Brain pericyte (primary cell): ENCODE measurements at regions not wholly inside any gene's neighbourhood (a gene's known extent, or its start where the extent isn't known, plus 50 kb on each side); places are given as distances from the start of the nearest gene placed in this dataset.
"Not testable (repeated sequence)": the region's sequence is repeated elsewhere in the genome, so short reads cannot be mapped to it uniquely, and the experiment has no call there.

Source experiments
- DNase-seq: peaks from one replicate; pipeline ENCODE4 v3.0.0-alpha.2; 2012; ENCODE audit warnings: low read depth, low spot score

DNA sequence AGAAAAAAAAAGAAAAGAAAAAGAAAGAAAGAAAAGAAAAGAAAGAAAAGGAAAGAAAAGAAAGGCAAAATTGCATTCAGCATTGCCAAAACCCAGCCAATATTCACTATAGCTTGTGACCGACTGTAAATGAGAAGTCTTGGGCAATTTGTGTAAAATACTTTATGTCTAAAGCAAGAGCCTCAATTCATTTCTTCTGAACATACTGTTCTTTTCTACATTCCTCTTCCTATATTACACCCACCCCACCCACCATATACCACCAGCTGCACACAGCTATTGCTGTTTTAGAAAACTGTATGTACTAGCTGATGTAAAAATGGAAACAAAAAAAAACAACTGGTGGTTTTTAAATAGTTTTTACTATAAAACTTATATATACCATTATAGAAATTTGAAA lies 156.9 kb upstream of the TTC29 start:
- no peak for DNase-seq

DNA sequence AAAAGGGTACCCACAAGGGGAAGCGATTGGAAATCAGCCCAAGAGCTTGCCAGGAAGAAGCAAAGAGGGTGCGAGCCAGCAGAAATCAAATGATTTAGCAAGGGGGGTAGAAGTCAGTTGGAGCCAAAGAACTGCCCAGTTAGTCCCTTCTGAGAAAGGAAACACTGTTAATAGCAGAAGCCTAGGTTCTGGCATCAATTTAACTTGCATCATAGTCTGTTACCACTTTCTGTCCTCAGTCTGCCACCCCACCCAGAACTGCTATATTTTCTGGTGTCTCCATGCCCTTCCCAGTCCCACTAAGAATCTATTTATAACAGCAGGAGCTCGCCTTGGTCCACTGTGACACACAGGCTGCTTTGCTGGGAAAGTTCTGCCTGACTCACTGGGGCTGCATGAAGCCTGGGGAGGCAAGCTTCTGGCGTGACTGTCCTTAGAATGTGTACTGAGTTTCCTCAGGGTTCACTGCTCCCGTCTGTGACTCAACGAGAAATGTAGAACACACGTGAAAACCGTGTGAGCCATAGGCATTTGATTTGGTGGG lies 157.8 kb upstream of the TTC29 start:
- peak; percentile 80 for DNase-seq

DNA sequence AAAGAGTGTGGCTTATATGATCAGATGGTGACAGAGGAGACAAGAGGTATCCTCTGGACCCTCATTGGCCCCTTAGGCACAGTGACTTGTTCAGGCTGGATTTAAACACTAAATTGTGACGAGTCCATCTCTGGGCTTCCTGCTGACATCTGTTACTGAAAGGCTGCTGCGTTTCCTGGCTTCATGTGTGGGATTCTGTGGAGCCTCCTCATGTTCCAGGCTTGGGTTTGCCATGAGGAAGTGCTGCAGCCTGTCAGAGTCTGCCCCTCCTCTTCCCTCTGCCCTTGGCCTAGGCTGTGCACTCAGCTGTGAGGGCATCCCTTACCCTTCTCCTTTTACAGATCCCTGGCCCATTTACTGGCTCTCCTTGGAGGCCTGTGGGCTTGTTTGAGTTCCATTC lies 159.1 kb upstream of the TTC29 start:
- DNase-seq, result no peak

DNA sequence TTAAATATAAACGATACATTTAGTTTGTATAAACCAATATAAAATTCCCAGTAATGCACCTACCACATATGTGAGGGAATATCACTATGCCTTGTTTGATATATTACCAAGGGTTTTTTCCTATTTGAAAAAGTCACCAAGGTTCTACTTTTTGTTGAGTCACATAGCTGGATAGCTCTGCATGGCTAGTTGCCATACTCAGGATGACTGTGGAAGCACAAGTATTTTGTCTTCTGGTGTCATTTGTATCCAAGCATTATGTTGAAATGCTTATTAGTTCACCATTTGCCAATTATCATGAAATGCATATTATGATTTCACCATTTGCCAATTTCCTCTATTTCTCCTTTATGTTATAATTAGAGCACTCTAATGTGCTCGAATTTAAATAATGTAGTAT lies 162.7 kb upstream of the TTC29 start:
- DNase-seq, result no peak

DNA sequence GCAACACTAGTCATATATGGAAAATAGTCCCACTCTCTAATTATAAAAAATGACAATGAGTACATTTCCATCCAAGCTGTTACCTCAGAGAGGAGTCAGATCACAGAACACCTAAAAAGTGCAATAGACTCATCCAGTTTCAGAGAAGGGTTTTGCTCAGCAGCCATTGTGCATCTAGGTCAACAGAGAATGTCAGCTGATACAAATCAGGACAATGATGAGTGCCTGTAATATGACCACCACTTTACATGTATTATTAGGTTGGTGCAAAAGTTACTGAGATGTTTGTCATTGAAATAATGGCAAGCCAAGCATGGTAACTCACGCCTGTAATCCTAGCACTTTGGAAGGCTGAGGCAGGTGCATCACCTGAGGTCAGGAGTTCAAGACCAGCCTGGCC lies 164.1 kb upstream of the TTC29 start:
- DNase-seq, result no peak

DNA sequence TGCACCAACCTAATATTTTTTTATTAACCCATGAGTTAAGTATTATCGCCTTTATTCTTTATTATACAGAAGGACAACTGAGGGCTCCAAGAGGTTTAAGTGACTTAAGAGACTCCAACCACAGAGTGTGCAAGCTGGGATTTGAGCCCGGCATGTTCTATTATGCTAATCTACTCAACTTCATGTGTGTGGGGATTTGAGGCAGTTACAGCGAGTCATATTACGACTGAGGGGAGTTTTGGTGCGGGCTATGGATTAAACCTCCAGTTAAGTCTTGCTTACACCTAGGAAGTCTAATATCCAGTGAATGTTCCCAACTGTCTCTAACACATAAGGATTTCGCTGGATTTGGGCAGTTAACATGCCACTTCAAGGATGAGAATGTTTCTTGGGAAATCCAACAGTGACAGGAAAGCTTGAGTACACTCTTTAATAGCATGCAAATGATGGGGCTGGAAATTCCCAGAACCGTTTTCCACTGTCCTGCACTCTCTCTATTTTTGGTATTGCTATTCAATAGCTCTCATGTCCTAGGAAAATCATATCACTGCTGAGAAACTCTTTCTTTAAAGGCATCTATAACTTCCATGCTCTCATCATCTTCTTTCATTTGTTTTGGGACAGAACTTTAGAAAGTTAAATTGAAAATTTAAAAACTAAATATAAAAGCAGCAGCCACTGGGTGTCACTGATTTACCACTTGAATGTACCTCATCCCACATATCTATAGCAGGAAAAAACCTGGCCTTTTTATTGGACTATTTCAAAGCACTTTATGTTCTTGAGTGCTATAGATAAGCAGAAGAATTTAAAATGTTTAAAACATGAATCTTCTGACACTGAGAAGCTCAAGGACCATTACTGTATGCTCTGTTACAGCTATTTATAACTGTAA lies 165.1 kb upstream of the TTC29 start:
- DNase-seq, result no peak

DNA sequence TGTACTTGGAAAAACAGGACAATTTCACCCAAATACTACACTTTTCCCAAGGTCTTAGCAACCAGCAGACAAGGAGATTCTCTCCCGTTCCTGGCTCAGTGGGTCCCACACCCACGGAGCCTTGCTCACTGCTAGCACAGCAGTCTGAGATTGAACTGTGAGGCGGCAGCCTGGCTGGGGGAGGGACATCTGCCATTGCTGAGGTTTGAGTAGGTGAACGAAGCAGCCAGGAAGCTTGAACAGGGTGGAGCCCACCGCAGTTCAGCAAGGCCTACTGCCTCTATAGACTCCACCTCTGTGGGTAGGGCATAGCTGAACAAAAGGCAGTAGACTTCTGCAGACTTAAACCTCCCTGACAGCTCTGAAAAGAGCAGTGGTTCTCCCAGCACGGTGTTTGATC lies 166.5 kb upstream of the TTC29 start:
- not testable (repeated sequence) for DNase-seq

DNA sequence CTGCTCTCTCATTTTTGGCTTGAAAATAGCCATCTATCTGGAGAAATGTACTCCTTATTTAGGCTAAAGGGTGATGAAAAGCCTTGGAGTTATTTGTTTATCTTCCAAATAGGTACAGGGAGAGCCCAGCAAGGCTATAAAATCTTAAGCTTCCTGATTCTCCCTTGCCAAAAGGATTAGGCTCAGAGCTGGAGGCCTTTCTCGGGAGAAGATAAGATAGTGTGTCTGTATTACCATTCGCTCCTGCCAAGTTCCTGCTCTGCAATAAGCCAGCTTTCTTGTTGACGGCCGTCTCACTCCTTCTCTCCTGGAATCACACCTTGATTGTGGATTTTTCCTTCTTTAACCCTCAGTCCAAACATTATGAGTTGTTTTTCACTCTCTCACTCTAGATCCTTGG lies 171.8 kb upstream of the TTC29 start:
- no peak for DNase-seq

DNA sequence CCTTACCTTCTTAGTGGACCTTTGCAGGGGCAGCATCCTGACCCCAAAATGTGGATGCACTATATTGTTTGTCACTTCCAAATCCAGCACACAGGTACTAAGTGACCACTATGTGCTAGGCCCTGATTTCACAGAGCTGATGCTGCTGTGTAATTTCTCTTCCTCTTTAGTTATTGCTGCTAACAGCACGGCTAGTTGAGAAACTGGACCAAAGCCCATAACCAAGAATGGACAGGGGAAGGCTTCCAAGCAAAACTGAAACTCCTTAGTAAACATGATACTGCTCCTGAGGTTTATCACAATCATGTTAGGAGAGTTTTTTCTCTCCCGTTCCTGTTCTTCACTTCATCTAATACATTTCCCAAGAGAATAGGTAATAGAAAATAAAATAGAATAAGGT lies 172.9 kb upstream of the TTC29 start:
- no peak for DNase-seq

DNA sequence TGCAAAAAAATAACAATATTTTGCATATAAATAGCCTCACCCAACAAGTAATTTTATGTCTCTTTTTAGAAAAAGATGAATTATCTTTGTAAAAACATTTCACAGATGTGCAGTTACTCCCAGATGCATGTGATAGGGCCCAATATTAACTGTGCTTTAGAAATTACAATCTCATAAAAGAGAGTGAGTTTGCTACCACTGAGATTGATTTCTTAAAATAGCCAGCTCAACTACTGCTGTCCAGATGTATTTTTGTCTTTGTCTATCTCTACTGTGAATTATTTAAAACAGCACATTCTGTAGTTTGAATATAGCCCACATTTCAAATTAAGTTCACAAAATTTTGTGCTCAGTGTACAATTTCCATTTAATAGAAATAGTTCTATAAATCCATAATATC lies 177.0 kb upstream of the TTC29 start:
- no peak for DNase-seq

DNA sequence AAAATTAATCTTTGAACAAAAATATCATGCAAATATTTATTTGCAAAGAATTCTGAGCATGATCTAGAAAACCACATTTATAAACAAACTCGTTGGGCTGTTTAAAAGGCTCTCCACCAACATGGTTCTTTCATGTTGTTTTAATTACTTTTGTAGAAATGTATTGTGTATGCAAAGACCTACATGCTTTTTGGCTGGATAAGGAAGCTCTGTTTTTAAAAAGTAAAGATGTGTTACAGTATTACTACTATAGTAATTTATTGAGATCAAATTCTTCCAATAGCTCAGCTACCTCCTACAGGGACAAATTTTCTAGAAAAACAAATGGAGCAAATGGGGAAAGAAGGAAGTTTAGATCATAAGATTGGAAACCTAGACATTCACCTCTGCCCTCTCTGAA lies 177.5 kb upstream of the TTC29 start:
- no peak for DNase-seq

DNA sequence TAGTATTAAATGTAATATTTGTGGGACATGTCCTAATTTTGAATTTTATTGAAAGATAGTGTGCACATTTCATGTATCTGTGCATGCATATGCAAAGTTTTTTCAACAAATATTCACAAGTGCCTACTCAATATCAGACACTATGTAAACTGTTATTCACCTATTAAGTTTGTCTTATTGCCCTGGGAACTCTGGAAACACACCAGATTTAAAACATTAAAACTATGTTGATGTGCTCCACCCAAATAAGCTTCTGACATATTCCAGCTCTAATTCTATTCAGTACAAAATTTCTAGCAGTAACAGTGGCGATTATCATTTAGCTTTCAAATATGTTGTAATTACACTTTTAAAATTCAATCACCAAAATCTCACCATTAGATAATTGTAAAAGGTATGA lies 183.1 kb upstream of the TTC29 start:
- no peak for DNase-seq

DNA sequence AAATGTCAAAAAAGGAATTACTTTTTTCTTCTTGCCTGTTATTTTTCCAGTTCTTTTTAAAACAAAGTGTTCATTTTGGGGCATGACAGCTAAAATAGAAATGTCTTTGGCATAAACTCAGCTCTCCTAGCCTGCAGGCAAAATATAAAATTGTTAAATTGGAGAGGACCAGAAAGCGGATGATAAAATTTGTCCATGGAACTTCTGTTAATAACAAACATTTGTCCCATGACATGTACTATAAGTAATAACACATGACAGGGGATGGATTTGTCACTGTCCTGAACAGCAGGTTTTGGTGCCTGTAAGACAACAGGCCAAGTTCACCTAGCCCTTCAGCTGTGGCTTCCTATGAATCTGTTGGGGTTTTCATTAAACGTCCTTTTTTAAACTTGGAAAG lies 184.0 kb upstream of the TTC29 start:
- DNase-seq, result no peak

DNA sequence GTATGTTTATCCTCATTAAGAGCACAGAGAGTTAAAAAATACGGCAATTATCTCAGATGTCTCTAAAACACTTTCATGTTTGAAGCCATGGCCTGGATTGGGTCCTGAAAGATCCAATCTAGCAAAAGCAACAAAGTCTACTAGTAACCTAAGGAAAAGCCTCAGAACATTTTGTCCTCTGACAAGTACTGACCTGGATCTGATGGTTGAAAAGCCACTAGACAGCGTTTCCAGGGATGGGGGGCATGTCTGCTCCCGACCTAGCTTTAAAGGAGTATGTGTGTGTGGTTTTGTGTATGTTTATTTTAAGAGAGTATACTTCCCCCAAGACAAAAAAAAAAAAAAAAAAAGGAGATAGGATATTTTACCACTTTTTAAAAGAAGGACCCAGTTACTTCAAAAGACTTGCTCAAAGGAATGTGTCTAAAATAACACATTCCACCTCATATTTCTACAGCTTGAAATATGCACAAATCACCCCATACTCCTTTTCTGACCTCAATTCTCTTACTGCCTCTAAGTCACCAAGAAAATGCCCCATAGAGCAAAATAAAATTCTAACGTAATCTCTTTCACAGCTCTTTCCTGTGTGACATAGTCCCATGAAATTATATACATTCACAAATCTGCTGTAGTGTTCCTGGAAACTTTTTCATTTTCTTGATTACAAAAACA lies 189.0 kb upstream of the TTC29 start:
- no peak for DNase-seq

DNA sequence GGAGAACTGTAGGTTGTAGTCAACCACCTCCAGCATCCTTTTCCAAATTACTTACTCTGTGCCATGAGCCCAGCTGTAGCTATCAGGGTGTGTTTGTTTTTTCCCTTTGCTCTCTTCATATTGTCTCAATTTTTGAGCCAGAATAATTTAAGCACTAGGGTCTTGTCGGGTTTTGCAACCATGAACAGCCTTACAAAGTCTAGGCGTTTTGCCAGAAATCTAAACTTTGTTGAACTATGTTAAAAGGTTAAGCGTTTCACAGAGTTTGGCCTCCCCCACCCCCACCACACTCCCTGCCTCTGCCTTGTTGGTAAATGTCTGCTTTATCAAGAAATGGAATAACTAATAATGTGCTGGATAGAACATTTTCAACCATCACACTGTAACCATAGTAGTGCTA lies 190.6 kb upstream of the TTC29 start:
- DNase-seq, result peak; percentile 85

DNA sequence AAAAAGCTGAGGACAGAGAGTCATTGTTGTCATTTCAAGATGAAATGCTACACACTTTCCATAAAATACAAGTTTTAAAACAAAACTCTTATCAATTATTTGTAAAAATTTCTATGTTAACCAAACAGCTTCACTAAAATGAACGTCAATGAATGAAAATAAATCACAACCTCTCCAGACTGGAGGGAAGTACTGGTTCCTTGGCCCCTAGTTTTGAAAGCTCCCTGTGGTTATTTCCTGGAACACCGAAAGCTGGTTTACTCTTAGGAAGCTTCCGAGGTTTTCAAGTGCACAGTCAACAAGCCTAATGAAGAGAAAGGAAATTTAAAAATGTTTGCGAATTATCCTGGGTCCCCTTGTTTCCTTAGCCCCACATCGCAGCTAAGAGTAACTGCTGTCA lies 191.1 kb upstream of the TTC29 start:
- DNase-seq, result no peak

DNA sequence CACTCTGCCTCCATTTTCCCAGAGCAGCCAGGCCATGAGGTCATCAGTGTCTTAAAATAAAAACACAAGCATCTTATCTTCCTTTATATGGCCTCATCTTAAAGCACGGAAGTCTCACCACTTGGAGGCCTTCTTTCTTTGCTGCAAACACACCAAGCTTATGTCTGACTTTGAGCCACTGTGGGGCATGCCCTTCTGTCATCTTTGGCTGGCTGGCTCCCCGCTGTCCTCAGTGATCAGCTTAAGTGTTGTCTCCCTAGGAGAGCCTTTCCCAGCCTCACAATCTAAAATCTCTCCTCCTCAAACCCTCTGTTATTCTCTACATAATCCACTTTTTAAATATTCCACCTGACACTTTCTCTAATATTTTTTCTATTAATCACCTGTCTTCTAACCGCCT lies 191.6 kb upstream of the TTC29 start:
- DNase-seq, result no peak

DNA sequence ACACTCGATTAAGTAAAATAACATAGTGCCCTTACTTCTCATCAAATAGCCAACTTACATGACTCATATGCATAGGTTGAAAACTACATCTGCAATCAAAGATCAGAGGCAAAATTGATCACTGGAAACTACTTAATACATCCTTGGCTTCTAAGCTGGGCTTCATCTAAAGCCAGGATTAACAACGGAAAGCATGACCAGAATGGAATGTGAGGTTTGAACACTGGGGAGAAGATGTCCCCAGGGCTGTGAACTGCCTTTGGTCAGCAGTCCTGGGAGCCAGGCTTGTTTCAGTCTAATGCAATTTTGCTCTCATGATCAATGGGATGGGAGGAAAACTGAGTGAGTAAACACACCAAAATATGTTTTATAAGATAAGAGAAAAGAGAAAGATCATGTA lies 192.5 kb upstream of the TTC29 start:
- no peak for DNase-seq

DNA sequence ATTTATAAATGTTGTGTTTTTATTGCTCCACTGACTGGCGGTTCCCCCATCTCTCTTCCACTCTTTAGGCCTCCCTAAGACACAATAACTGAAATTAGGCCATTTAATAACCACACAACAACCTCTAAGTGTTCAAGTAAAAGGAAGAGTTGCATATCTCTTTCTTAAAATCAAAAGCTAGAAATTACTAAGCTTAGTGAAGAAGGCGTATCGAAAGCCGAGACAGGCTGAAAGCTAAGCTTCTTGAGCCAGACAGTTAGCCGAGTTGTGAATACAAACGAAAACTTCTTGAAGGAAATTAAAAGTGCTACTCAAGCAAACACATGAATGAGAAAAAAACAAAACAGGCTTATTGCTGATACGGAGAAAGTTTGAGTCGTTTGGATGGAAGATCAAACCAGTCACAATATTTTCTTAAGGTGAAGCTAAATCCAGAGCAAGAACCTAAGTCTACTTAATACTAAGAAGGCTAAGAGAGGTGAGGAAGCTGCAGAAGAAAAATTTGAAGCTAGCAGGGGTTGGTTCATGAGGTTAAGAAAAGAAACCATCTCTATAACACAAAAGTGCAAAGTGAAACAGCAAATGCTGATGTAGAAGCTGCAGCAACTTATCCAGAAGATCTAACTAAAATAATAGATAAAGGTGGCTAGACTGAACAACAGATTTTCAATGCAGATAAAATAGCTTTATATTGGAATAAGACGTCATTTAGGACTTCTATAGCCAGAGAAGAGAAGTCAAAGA lies 194.0 kb upstream of the TTC29 start:
- DNase-seq, result no peak

DNA sequence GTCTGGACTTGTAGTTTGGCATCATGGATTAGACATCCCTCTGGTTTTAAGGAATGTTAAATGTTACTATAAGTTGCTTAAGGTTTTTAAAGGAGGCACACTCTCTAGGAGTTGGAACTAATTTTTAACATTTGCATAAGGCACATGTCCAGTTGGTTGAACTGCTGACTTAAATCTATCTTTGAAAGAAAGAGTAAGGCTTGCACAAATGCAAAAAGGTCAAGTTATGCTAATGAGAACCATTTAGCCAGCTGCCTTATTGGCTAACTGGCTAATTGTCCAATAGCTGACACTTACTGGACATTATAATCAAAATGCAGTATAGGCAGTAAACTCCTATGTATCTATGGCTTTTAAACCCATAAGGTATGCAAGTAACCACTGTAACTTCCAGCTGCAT lies 206.1 kb upstream of the TTC29 start:
- no peak for DNase-seq

DNA sequence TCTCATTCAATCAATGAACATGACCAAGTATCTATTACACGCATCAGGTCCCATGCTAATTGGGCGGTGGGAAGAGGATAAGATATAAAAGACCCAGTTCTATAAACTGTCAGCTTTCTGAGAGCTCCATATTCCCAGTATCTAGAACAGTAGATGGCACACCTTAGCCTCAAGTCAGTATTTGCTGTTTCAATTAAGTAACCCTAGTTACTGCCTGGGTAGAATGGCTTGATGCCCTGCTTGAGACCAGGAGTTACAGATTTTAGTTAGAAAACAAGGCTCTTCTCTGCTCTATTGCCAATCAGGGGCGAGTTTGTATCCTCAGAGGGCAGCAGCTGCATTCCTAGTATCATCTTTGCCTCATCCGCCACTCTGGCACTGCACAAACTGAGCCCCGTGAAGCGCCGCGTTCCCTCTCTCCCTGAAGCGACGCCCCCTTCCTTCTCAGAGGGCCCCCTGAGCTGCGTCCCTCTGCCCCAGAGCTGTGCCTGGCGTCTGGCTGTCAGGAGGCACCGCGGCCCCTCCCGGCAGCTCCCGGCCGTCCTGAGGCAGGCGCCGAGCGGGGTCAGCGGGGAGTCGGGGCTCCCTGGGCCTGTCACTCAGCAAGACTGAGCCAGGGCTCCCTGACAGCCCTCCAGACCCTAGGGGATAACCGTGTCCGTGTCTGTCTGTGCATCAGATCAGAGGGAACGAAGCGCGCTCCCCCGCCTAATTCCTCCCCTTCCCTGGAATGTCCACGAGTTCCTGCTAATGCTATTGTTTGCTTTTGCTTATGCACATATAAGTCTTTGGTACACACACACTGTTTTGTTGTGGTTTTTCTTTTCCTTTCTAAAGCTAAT lies 212.4 kb upstream of the TTC29 start:
- no peak for DNase-seq
